ENCODE measurements at regions not wholly inside any gene's neighbourhood (a gene's known extent, or its start where the extent isn't known, plus 50 kb on each side); places are given as distances from the start of the nearest gene placed in this dataset.

DNA sequence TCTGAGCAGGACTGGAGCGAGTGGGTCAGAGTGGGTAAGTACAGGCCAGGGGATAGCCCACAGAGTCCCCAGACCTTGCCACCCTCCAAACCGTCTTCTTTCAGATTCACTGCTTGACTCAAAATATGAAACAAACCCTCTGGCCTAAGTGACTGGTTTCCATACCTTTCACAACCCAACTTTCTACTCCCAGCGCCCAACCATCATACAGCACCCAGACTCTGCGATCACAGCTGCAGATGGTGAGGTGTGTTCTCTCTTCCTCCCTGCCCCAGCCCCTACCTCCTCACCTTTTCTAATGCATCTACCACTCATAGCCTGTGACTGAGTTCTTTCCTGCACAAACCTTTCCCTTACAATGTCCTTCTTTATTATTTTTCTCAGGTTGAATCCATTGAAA is 92.0 kb upstream of the CELF2 start:
- no peak for DNase-seq

DNA sequence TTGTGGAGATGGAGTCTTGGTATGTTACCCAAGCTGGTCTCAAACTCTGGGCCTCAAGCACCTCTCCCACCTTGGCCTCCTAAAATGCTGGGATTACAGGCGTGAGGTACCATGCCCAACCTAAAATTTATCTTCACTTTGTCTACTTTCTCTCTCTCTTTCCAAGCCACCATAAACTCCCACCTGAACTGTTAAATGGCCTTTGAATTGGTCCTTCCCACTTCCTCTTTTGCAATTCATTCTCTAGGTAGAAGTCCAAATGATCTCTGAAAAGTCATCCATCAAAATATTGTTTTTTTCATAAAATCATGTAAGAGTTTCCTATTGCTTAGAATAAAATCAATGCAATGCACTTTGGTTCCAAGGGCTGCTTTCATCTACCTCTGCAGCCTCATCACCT is 90.1 kb upstream of the CELF2 start:
- DNase-seq: no peak

DNA sequence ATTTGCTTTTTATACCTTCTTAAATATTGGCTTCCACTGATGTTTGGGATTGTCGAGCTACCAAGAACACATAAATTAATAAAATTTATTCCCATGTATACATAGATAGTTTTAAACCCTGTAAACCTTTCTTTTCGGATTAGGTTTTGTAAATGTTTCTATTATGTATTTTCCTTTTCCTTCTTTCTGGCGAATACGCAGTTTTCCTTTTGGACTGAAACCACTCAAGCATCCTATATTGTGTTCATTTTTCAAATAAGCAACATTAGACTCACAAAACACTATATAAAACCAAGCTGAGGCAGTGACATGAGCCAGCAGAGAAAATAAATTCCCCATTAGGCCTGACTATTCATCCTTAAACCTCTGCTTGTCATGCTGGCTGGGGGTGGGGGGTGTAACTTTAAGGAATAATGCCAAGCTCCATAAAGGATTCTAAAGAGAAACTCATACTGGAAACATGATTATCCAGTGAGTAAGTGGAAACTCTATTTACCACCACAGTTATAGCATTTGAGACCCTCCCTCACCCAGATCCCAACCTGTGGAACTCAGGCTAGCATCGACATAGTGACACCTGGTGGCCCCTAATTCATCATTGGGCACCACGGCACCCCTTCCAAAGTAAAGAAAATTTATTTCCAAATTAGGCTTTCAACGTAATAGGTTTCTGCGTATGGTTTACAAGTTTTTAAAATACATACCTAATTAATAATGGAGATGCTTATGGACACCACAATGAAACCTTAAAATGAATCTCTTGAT is 86.5 kb upstream of the CELF2 start:
- DNase-seq: no peak

DNA sequence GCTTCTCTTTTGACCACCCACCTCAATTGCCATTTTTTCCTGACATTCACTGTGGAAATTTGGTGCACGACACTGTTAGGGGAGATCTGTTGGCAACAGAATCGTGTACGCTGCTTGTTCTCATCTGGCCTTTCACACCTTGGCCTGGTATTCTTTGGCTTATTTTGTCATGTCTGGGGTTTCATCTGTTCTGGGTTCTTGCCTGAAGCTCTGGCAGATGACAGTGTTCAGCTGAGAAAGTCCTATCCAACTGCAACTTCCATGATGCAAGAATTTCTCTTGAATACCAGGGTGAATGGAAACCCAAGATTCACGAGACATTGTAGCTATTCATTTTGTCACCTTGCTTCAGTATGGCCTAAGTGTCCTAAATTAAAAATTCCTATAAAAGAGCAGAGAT is 82.6 kb upstream of the CELF2 start:
- DNase-seq: no peak

DNA sequence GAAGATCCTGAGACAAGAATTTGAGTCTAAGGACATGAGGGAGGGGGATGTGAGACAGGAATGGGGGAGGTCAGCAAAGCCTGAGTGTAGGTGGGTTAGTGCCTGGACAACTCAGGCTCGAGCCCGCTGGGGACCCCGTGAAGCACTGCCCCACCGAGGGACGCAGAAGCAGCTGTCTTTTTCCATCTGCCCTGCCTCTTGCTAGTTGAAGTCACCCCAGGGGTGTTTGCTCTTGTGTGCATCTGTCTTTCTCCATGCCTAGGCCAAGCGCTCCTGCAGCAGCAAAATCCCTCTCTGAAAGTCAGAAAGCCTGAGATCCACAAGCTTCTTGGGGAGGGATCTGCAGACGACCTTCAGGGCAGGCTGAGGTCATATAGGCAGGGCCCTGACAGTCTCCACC is 79.0 kb upstream of the CELF2 start:
- DNase-seq: no peak

DNA sequence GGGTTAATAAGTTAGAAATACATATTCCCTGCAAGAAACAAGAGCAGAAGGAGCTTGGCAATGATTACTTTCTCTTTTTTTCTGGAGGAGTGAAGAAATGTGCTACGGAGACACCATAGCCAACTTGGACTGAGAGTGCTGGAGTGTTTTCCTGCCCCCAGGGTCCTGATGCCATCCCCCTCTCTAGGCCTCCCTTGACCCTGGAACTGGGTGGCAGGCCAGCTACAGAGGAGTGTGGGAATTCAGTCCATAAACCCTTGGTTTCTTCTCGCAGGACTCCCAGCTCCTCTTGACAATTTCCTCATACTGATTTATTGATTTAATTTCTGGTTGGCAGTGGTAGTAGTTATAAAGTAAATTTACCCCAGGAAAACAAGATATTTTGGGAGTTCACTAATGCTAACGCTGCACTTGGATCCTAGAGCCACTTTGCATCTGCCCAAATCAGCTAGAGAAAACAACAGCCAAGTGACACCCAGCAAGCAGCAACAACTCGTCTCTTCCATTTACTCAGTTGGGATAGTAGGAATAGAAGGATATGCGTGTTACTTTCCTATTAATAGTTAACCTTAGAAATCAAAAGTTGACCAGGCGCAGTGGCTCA is 76.4 kb upstream of the CELF2 start:
- DNase-seq: no peak

DNA sequence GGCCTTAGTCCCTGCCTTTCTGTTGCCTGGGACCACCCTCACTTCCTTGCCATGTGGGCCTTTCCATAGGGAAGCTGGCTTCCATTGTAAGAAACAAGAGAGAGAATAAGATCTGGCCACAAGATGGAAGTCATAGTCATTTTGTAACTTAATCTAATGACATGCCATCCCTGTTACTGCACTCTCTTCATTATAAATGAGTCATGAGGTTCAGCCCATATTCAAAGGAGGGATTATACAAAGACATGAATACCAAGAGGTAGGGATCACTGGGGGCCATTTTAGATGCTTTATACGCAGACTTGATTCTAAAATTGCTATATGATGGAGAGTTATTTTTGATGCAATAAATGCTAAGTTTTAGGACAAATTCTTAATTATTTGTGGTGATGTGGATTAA is 75.2 kb upstream of the CELF2 start:
- no peak for DNase-seq

DNA sequence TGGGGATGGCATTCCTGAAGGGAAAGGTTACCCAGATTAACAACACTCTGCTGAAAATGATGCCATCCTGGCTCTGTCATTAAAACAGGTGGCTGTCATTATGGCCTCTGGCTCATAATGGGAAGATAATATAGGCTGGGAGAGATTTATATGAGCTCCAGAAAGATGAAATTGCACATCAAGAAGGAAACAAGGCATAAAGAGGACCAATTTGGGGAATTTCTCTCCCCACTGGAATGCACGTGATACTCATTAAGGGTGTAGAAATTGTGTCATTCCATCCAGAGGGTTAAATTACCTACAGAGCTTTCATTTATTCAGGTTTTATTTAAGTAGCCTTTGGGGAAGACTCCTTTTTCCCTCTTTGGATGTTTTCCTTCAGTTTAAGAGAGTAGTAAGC is 71.6 kb upstream of the CELF2 start:
- no peak for DNase-seq

DNA sequence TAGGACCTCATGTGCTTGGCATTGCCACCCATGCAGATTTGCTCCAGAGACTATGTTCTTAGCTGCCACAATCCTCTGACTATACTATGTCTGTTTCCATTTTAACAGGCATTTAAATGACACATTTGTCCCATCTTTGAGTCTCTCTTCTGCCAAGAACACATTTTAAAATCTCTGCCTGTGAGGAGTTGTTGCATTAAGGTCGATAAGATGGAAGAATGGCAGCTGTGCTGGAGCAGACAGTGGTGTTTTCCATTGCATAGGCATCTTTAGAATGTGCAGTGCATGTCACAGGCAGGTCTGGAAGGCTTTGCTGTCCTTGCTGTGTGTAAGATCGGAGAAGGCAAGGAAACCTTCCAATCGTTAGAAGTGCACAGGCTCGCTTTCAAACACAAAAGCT is 70.9 kb upstream of the CELF2 start:
- no peak for DNase-seq

DNA sequence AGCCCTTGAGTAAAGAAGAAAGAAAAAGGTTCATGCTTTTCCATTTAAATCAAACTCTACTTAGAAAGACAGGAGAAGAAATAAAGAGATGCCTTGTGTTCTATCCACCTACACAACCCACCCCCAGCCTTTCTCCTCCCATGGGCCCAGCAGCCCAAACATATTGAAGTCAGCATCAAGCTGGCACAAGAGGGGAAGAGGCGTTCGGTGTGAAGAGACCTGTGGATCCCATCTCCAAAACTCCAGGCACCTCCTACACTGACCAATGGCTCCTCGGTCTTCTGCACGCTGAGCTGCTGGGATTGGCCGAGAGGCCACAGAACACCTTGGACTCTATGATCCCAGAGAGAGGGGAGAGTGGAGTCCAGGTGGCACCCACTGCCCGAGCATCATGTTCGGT is 66.0 kb upstream of the CELF2 start:
- no peak for DNase-seq

DNA sequence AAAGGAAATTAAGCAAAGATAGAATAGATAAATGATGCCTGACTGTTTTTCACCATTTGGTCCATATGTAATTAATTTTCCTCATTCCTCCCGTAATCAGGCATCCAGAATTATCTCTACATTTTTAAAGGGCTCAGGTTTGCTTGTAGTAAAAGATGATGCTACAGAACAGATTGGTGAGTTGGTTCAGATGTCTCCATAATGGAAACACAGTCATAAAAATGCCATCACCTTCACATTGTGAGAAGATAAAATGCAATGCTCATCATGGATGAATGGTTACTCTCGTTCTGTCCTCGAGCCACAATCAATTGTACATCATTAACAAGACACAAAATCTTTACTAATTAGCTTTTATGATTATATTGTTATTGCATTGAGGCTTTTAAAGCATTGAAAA is 64.9 kb upstream of the CELF2 start:
- DNase-seq: no peak

DNA sequence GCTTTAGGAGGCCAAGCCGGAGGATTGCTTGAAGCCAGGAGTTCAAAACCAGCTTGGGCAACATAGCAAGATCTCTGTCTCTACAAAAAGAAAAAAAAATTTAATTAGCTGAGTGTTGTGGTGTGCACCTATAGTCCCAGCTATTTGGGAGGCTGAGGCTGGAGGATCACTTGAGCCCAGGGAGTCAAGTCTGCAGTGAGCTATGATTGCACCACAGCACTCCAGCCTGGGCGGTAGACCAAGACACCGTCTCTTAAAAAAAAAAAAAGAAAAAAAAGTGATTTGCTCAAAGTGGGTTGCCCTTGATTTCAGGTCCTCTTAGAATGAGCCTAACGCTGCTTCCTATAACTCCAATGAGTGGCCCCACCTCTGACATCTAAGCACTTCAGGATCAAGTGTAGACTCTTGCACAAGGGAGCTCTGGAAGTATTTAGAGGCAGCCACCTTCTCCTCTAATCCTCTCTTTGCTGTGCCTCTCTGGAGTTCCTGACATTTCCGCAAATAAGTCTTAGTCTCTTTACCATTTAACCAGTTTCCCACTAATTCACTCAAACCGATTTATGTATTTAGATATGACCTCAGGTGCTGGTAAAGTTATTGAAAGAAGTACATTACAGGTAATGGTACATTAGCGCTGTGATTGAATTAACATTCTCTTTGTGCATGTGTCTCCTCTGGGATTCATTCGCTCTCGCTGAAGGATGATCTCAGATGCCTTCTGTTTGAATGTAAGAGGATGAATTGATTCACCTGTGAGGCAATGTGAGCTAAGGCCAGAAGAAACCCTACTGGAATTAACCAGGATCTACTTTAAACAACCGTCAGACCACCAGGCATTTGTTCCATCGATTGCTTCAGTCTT is 60.8 kb upstream of the CELF2 start:
- DNase-seq: no peak

DNA sequence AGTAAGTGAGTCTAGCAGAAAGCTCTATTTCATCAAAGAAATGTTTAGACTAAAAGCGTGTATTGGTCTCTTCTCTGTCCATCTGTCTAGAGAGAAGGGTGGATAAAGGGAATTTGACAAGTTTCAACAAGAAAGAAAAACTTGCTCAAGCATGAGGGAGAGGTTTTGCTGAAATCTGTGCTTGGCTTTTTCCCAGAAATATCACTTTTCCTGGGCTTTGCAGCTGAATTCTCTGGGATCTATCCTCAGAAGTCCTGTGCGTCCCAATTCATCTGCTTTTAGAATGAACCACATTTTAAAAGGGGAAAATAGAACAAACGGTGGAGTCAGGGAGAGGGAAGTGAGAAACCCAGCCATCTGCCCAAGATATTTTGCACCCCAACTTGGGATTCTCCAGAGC is 59.6 kb upstream of the CELF2 start:
- no peak for DNase-seq

DNA sequence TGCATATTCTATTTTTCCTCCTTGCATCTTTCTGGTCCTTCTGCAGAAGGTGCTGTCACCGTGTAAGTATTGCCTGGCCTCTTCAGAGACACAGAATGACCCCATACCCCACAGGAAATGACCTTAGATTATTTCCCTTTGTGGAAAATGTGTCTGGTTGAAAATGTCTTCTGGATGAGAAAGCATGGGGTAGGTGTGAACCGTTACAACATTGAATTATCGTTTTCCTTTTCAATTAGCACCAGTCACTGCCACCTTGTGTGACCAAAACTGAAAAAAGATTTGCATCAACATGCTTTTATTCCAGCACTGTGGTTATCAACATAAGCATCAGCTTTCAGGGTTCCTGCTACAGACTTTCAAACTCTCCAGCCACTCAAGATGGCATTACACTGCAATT is 58.0 kb upstream of the CELF2 start:
- DNase-seq: no peak

DNA sequence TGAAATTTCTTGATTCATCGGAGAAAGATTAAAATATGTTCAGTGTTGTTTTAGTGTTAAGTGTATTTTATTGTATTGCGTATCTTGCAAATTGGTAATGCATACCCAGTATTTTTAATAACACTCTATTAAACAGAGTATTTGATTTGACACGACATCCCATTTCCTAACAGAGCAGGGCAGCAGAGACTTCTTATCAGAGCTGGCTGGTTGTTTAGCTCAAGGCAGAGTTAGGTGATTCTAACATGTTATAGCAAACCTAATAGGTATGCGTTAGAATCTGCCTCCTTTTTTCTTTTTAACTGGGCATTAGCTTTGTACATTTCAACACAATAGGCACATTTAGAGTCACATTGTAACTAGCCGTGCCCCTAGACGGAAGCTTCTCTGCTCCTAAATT is 57.1 kb upstream of the CELF2 start:
- no peak for DNase-seq

DNA sequence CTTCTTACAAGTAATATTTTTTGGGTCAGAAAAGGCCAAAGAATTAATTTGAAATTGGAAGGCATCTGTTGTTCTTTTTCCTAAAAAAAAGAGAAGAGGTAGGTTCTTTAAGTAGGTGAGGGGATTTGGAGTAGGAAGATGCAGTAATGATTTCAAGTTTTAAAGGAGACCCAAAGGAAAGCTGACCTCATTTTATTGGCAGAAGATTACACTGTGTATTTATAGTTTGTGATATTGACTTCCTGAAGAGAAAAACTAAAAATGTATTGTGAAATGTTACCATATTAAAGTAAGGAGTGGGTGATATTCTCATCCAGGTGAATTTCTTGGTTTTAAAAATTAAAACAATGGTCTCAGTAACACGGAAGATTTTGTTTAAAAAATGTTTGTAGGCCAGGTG is 56.6 kb upstream of the CELF2 start:
- no peak for DNase-seq

DNA sequence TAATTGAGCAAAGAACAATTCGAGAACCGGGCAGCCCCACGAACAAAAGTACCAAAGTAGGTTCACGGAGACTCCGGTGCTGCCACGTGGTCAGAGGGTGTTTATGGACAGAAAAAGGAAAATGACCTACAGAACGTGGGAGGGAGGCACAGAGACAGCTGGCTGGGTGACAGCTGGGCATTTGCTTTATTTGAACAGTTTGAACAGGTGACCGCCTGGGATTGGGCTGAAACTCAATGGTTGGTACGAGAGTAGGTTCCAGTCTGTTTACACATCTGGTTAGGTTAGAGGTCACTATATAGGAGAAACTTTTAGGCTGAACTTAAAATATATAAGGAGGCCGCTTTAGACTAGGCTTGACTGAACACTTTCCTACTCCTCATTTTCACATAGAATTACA is 50.6 kb upstream of the CELF2 start:
- no peak for DNase-seq

DNA sequence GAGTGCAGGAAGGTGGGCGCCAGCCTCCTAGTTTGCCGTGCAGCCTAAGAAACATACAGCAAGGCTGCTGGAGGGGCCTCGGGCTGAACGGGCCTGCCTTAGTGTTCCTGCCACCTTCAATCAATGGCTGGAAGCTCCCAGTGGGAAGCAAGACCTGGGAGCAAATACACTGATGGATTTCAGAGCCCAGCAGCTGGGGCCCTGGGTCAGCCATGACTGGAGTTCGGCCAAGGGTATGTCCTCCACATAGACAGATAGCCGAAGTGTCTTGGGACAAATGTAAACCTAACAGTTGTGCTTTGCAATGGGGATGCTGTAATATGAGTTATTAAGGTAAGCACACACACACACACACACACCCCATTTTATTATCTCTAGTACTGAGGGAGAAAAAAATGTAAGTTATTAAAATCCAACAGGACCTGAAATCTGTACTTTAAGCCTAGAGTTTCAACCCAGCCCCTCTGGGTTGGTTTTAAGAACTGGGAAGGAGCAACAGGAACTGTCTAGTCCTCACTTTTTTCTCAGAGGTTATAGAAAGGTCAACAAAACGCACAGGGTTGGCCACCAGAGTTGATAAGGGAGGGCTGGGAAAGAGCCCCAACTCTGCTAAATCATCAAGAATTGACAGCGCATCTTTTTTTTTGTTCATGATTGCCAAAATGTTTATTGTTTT is 50.0 kb upstream of the CELF2 start:
- no peak for DNase-seq

Data from NCI-H774 (cell line).